ENCODE measurements at regions not wholly inside any gene's neighbourhood (a gene's known extent, or its start where the extent isn't known, plus 50 kb on each side); places are given as distances from the start of the nearest gene placed in this dataset.

- no peak for TF ChIP-seq CTCF (IDR thresholded peaks at IDR 0.05)
- TF ChIP-seq POLR2A (IDR thresholded peaks at IDR 0.05), result no peak
Measured at GRCh38 chr20:22027423-22027822, 322.0 kb downstream of the PAX1 start.
